Motor neuron (in vitro differentiated cells): ENCODE measurements at regions not wholly inside any gene's neighbourhood (a gene's known extent, or its start where the extent isn't known, plus 50 kb on each side); places are given as distances from the start of the nearest gene placed in this dataset.

Experiments
- ATAC-seq, 8 experiments: fragments of 200-7000 bp; cut with Tn5 transposase; replicated peaks in 6 of 8; 2 replicates each; pipeline ENCODE4 v1.8.0; 2021; ENCODE audit warnings: mild to moderate bottlenecking in 8 of 8, moderate library complexity in 8 of 8
- H3K27ac ChIP-seq, 2 donors: fragments of 250-450 bp; sonication (Bioruptor Pico); 2 replicates each; pipeline ENCODE4 v1.9.0; 2021; ENCODE audit warnings: antibody characterized with exemption in 2 of 2, mild to moderate bottlenecking in 2 of 2, moderate library complexity in 1 of 2
- H3K4me1 ChIP-seq, 2 donors: fragments of 250-450 bp; sonication (Bioruptor Pico); replicated peaks in 1 of 2; 2 replicates each; pipeline ENCODE4 v1.6.1; 2021; ENCODE audit warnings: antibody characterized with exemption in 2 of 2, mild to moderate bottlenecking in 2 of 2, moderate library complexity in 1 of 2
- H3K4me3 ChIP-seq, 5 donors: fragments of 250-450 bp; sonication (Bioruptor Pico); 2 replicates each; pipeline ENCODE4 v1.9.0; 2021; ENCODE audit warnings: antibody characterized with exemption in 5 of 5, mild to moderate bottlenecking in 5 of 5, moderate library complexity in 4 of 5
- whole genome bisulfite sequencing, 10 experiments: fragments of 450-650 bp; shearing (Covaris generic); methylation state at CpG; one replicate each; pipeline ENCODE4 v1.0.0; 2022; 5-methylcytosine and 5-hydroxymethylcytosine counted together
- in situ Hi-C, 9 experiments: fragments of 400-800 bp; cut with MboI; loops; one replicate each; pipeline ENCODE4 v1.15.0; 2021; ENCODE audit warnings: low sequenced_read_pairs in 9 of 9, low pct_unique_long_range_greater_than_20kb in 2 of 9; ENCODE audit not compliant: unreplicated experiment in 9 of 9

DNA sequence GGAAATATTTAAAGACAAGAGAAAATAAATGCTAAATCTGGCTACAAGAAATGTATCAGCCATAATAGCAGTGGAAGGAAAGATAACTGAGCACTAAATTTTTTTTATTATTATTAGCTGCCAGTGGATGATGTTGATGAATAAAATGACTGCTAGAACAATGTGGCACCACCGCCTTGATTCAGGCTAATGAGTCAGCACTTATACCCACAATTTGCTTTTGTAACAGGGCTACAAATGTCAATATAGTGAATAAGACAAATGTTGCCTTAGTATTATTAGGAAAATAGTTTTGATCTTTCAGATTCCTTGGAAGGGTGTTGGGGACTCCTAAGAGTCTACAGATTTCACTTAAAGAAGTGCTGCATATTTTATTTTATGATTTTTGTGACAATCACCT, 555.2 kb upstream of the GRAMD2B start:
- Histone ChIP-seq H3K27ac (no peak overlapping the region), H3K4me1 (peaks cover 11 to 39% of the 10 kb centered on the region in 2 donors), H3K4me3 (no peak overlapping the region)
- in situ Hi-C loops = no loop called here
- 25 to 100% (median 76%) methylated on average over 1 of the region's 1 CpG; no CpG with 5 or more reads in 2 of the 10 experiments for WGBS, 10 experiments
- ATAC-seq = peak in 1 of 8 experiments; percentile 45

GRCh38 chr5:125870256-125870655, 553.0 kb upstream of the GRAMD2B start:
- in situ Hi-C loops = no loop called here
- 0 to 30% (median 8%) methylated on average over 1 to 2 of the region's 2 CpGs; no CpG with 5 or more reads in 2 of the 10 experiments for WGBS, 10 experiments
- peaks cover 11 to 35% of the 10 kb centered on the region in 2 donors for H3K4me1 ChIP-seq

DNA sequence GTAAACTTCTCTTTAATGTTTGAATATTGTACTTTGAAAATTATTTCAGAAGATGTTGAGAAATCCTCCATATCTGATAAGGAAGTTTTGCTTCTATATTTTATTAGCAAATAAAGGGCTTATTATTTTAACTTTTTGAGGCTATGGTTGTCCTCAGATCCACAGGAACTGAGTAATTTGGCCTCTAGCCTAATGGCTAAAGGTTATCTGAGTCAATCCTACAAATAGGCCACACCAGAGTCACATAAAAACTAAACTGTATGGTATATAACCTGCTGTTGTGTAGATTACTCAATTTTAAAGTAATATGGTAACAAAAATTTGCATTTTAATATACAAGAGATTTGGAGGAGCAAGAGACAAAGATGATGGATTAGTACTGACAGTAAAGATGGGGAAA, 549.2 kb upstream of the GRAMD2B start:
- H3K4me3 ChIP-seq = no peak overlapping the region
- H3K4me1 ChIP-seq = peaks cover 7 to 19% of the 10 kb centered on the region in 2 donors
- in situ Hi-C loops = no loop called here
- H3K27ac ChIP-seq = no peak overlapping the region
- no peak for ATAC-seq

More at GRCh38 chr5:125870256-125870655, 553.0 kb upstream of the GRAMD2B start:
- H3K4me3 ChIP-seq = no peak overlapping the region
- H3K27ac ChIP-seq = no peak overlapping the region
- ATAC-seq = peak; percentile 37 to 100 (median 99)

- peaks cover 4 to 15% of the 10 kb centered on the region in 2 donors for H3K4me1 ChIP-seq
- in situ Hi-C loops = no loop called here
- no peak overlapping the region for H3K4me3 ChIP-seq
- WGBS, 10 experiments = 23 to 100% (median 80%) methylated on average over 1 to 4 of the region's 4 CpGs; no CpG with 5 or more reads in 1 of the 10 experiments
- peak in 1 of 8 experiments; percentile 33 for ATAC-seq
- no peak overlapping the region for H3K27ac ChIP-seq
Observed at GRCh38 chr5:125874717-125875116, 548.5 kb upstream of the GRAMD2B start.

- Histone ChIP-seq H3K4me1 (no peaks in the 10 kb centered on the region), H3K27ac (no peak overlapping the region), H3K4me3 (no peak overlapping the region)
- WGBS, 10 experiments = 17 to 100% (median 82%) methylated on average over 1 to 3 of the region's 3 CpGs
- ATAC-seq = no peak
- in situ Hi-C loops = no loop called here
Observed at GRCh38 chr5:125877248-125877647, 546.0 kb upstream of the GRAMD2B start.

DNA sequence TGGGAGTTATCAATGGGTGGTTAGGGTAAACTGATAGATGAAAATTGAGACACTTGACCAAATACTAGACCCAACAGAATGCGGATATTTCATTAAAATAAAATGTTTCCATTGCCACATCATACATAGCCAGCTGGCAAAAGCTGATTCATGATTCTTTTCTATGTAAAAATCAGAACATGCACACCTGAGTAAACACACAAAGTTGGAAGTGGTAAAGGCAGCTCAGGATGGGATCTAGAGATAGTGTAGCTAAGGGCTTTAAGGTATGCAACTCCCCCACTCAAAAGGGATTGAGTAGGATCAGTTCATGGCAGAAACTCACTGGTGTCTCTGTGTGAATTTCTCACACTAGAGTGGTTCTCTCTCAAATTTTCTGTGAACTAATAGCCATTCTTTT, 541.1 kb upstream of the GRAMD2B start:
- in situ Hi-C loops = no loop called here
- 0 to 100% (median 86%) methylated on average over 1 of the region's 1 CpG; no CpG with 5 or more reads in 1 of the 10 experiments for WGBS, 10 experiments
- ATAC-seq = peak in 1 of 8 experiments; percentile 33

DNA sequence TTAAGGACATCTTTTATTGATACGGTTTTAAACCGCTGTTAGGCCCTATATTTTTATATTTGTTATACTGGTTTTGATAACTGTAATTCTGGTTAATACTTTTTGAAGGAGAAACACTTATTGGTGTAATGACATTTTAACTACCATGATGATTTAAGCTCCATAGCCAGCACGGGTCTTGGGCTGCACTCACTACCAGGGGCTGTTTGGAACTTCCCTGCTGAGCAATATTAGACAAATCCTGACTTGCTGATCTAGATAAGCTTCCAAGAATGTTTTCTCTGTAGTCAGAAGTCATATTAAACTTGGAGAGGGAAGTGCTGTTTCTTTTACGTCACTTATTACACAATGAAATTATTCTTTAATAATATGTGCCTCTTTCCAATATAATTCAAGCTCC, 540.0 kb upstream of the GRAMD2B start:
- WGBS, 10 experiments = 64 to 100% (median 86%) methylated on average over 2 to 4 of the region's 4 CpGs; no CpG with 5 or more reads in 1 of the 10 experiments
- H3K27ac ChIP-seq = no peak overlapping the region
- no peak for ATAC-seq
- in situ Hi-C loops = no loop called here
- no peak overlapping the region for H3K4me3 ChIP-seq
- no peaks in the 10 kb centered on the region for H3K4me1 ChIP-seq

More for the DNA sequence above, 541.1 kb upstream of the GRAMD2B start:
- H3K4me3 ChIP-seq = no peak overlapping the region
- H3K27ac ChIP-seq = no peak overlapping the region
- no peaks in the 10 kb centered on the region for H3K4me1 ChIP-seq

- Histone ChIP-seq H3K27ac (no peak overlapping the region), H3K4me1 (no peaks in the 10 kb centered on the region), H3K4me3 (no peak overlapping the region)
- in situ Hi-C loops = no loop called here
- ATAC-seq = no peak
Observed at GRCh38 chr5:125888358-125888757, 534.9 kb upstream of the GRAMD2B start.

DNA sequence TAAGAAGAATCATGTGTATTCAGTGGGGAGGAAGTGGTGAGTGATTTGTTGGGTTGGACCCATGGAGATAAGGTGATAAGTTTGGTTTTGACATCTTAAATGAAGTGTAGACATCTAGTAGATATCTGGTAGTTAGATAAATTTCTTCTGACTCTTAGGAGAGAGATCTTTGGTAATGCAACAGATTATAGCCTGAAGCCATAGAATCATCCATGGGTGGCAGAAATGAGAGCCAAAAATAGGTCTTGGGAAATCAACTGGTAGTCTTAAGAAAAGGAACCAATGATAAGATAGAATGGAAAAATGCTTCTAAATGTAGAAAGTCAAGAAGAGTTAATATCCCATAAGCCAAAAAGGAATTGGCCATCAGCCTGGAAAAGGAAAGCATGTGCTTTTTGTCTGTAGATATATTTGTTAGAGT, 532.7 kb upstream of the GRAMD2B start:
- peak in 2 of 8 experiments; percentile 46 to 75 for ATAC-seq
- Histone ChIP-seq H3K4me3 (no peak overlapping the region), H3K27ac (no peak overlapping the region), H3K4me1 (no peaks in the 10 kb centered on the region)
- in situ Hi-C loops = no loop called here

DNA sequence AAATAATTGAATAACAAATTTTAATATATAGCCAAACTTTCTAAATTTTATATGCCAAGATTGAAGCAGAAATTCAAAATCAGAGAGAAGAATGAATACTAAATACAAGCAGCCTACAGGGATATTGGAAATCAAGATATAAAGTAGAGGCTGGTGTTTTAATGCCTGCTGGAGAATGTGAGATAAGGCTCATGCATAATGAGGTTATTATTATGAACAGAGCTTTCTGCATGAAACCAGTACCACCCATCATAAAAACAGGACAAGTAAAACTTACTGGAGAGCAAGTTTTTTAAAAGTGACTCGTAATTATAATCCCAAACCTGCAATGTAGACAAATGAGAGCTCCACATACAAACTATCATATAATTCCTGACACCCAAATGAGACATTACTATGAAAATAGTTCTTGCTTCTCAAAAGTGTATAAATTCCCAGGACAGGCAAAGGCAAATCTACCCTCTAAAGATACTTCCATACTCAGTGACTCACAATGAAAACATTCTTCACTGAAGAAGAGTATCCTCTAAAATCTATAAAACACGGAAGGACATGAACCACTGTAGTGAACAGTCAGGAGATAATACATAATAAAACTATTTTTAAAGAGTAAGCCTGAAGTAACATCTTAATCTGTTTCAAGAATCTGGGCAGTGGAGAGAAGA, 532.0 kb upstream of the GRAMD2B start:
- H3K4me1 ChIP-seq = no peaks in the 10 kb centered on the region
- H3K4me3 ChIP-seq = no peak overlapping the region
- 0 to 100% (median 81%) methylated on average over 1 to 2 of the region's 2 CpGs; no CpG with 5 or more reads in 1 of the 10 experiments for WGBS, 10 experiments
- in situ Hi-C loops = no loop called here
- peak in 3 of 8 experiments; percentile 75 to 90 (median 83) for ATAC-seq
- no peak overlapping the region for H3K27ac ChIP-seq

DNA sequence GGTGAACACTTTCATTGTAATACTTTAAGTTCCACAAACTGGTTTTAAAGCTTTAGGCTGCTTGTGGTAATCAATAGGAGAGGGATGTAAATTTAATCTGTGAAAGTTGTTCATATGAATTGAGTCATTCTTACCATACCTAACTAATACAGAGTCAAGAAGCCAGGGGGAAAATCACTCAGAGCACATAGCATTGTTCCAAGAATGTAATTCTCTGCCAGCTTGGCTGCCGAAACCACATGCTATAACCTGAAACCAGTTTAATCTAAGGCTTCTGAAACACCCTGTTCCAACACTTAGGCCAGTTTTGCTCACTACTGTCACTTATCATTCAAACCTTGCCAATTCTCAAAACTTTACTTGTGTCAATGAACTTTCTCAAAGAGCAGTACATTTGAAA, 528.8 kb upstream of the GRAMD2B start:
- H3K4me3 ChIP-seq = no peak overlapping the region
- in situ Hi-C loops = no loop called here
- ATAC-seq = no peak
- no peaks in the 10 kb centered on the region for H3K4me1 ChIP-seq
- no peak overlapping the region for H3K27ac ChIP-seq
- WGBS, 10 experiments = 40 to 100% (median 80%) methylated on average over 1 of the region's 1 CpG; no CpG with 5 or more reads in 5 of the 10 experiments

- in situ Hi-C loops = no loop called here
- H3K27ac ChIP-seq = no peak overlapping the region
- no peak for ATAC-seq
- H3K4me3 ChIP-seq = no peak overlapping the region
- WGBS, 10 experiments = 20 to 96% (median 68%) methylated on average over 1 to 3 of the region's 3 CpGs
- no peaks in the 10 kb centered on the region for H3K4me1 ChIP-seq
Observed at GRCh38 chr5:125896368-125896767, 526.8 kb upstream of the GRAMD2B start.

GRCh38 chr5:125897089-125897488, 526.1 kb upstream of the GRAMD2B start:
- Histone ChIP-seq H3K4me1 (no peaks in the 10 kb centered on the region), H3K4me3 (no peak overlapping the region), H3K27ac (no peak overlapping the region)
- in situ Hi-C loops = no loop called here
- ATAC-seq = peak in 1 of 8 experiments; percentile 99

DNA sequence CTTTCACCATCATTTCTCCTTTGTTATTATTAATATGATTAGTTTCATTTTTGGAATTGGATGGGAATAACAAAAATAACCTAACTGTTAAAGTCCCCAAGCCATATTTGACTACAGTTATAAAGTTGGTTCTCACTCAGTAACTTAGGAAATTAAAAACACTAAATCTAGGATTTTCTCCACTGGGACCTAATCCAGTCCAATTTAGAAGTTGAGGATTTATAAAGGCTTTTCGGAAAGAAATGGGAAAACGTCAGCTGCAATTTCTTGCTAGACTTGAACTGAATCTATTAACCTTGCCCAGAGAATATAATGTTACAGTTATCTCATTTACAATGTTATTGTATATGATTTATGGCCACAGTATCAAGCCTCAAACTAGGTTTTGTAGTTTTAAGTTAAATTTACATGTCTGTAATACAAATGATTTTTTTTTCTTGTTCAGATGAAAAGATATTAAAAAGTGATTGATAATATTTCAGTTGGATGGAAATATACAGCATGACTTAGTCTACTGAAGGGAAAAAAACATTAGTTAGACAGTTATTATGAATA, 524.3 kb upstream of the GRAMD2B start:
- no peak for ATAC-seq
- 0 to 100% (median 88%) methylated on average over 2 of the region's 2 CpGs; no CpG with 5 or more reads in 2 of the 10 experiments for WGBS, 10 experiments
- Histone ChIP-seq H3K4me1 (no peaks in the 10 kb centered on the region), H3K4me3 (no peak overlapping the region), H3K27ac (no peak overlapping the region)
- in situ Hi-C loops = no loop called here
